ENCODE measurements at regions not wholly inside any gene's neighbourhood (a gene's known extent, or its start where the extent isn't known, plus 50 kb on each side); places are given as distances from the start of the nearest gene placed in this dataset.

DNA sequence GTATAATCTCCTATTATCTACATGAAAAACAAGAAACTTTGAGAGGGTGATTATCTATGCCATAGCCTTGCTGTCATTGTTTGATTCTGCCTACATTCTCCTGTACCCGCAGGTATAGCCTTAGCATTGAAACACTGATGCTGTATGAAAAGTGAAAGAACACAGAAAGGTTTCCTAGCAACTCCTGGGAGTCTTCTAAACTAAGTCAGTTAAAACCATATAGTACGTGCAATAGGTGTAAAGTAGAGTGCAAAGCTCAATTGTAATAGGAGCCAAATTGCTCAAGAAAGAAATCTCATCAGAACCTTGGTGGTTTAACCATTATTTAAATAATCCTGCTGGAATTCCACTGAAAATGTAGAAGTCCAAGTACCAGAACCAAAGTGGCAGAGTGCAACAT is 489.7 kb downstream of the PCDH10 start:
- TF ChIP-seq, protein P1, sequence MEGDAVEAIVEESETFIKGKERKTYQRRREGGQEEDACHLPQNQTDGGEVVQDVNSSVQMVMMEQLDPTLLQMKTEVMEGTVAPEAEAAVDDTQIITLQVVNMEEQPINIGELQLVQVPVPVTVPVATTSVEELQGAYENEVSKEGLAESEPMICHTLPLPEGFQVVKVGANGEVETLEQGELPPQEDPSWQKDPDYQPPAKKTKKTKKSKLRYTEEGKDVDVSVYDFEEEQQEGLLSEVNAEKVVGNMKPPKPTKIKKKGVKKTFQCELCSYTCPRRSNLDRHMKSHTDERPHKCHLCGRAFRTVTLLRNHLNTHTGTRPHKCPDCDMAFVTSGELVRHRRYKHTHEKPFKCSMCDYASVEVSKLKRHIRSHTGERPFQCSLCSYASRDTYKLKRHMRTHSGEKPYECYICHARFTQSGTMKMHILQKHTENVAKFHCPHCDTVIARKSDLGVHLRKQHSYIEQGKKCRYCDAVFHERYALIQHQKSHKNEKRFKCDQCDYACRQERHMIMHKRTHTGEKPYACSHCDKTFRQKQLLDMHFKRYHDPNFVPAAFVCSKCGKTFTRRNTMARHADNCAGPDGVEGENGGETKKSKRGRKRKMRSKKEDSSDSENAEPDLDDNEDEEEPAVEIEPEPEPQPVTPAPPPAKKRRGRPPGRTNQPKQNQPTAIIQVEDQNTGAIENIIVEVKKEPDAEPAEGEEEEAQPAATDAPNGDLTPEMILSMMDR (IDR thresholded peaks at IDR 0.05), result no peak
- TF ChIP-seq POLR2A (IDR thresholded peaks at IDR 0.05), result no peak

Data from uterus (tissue), 2 donors.